Effector memory CD8-positive, alpha-beta T cell (primary cell): ENCODE measurements at regions not wholly inside any gene's neighbourhood (a gene's known extent, or its start where the extent isn't known, plus 50 kb on each side); places are given as distances from the start of the nearest gene placed in this dataset.

Experiments
- ATAC-seq: fragments of 150-1000 bp; cut with Tn5 transposase; replicated peaks from 2 replicates; pipeline ENCODE4 v1.10.0; 2021; ENCODE audit warnings: mild to moderate bottlenecking, moderate library complexity
- DNase-seq, 3 experiments: peaks; one replicate each; pipeline ENCODE4 v3.0.0; 2021
- H3K27ac Mint-ChIP-seq, 2 donors: one replicate each; pipeline ENCODE4 v1.8.0; 2022; ENCODE audit warnings: mild to moderate bottlenecking in 2 of 2, mixed read lengths in 2 of 2, moderate library complexity in 2 of 2
- H3K27me3 Mint-ChIP-seq, 2 donors: one replicate each; pipeline ENCODE4 v1.8.0; 2022; ENCODE audit warnings: mixed read lengths in 2 of 2
- H3K36me3 Mint-ChIP-seq: one replicate; pipeline ENCODE4 v1.8.0; 2022; ENCODE audit warnings: mild to moderate bottlenecking, moderate library complexity, mixed read lengths; ENCODE audit not compliant: insufficient read depth
- H3K4me1 Mint-ChIP-seq, 2 donors: one replicate each; pipeline ENCODE4 v1.8.0; 2022; ENCODE audit warnings: low read depth in 2 of 2, mixed read lengths in 2 of 2
- H3K4me3 Mint-ChIP-seq, 2 donors: one replicate each; pipeline ENCODE4 v1.8.0; 2022; ENCODE audit warnings: mild to moderate bottlenecking in 2 of 2, mixed read lengths in 2 of 2, moderate library complexity in 2 of 2
- H3K9me3 Mint-ChIP-seq, 2 donors: one replicate each; pipeline ENCODE4 v1.8.0; 2022; ENCODE audit warnings: mixed read lengths in 2 of 2

- ATAC-seq (no peak), DNase-seq (no peak)
- peaks cover 11 to 25% of the 10 kb centered on the region in 2 donors for H3K27me3 Mint-ChIP-seq
- H3K4me3 Mint-ChIP-seq: no peak overlapping the region
- no peaks in the 10 kb centered on the region for H3K4me1 Mint-ChIP-seq
- no peak overlapping the region for H3K27ac Mint-ChIP-seq
- H3K36me3 Mint-ChIP-seq: peaks cover 3% of the 10 kb centered on the region
- no peaks in the 10 kb centered on the region for H3K9me3 Mint-ChIP-seq
These were observed 57.4 kb upstream of the SASH1 start for GRCh38 chr6:148285205-148285604.

- H3K4me3 Mint-ChIP-seq: no peak overlapping the region
- H3K27me3 Mint-ChIP-seq: peaks cover 11 to 25% of the 10 kb centered on the region in 2 donors
- H3K27ac Mint-ChIP-seq: no peak overlapping the region
- H3K36me3 Mint-ChIP-seq: peaks cover 3% of the 10 kb centered on the region
- H3K9me3 Mint-ChIP-seq: no peaks in the 10 kb centered on the region
- ATAC-seq (no peak), DNase-seq (no peak)
- H3K4me1 Mint-ChIP-seq: no peaks in the 10 kb centered on the region
These were observed 56.1 kb upstream of the SASH1 start for GRCh38 chr6:148286563-148286962.

- Mint-ChIP-seq H3K4me3 (no peak overlapping the region), H3K27ac (no peak overlapping the region)
These were observed 54.9 kb upstream of the SASH1 start for GRCh38 chr6:148287623-148288333.

GRCh38 chr6:148288541-148288940 lies 54.1 kb upstream of the SASH1 start:
- peaks cover 3% of the 10 kb centered on the region for H3K36me3 Mint-ChIP-seq
- no peak overlapping the region for H3K4me3 Mint-ChIP-seq
- no peak for ATAC-seq
- no peak overlapping the region for H3K27ac Mint-ChIP-seq
- DNase-seq: no peak
- H3K27me3 Mint-ChIP-seq: peaks cover 11 to 12% of the 10 kb centered on the region in 2 donors
- no peaks in the 10 kb centered on the region for H3K9me3 Mint-ChIP-seq
- H3K4me1 Mint-ChIP-seq: no peaks in the 10 kb centered on the region

More at GRCh38 chr6:148287623-148288333, 54.9 kb upstream of the SASH1 start:
- Mint-ChIP-seq H3K27me3 (peaks cover 11 to 18% of the 10 kb centered on the region in 2 donors), H3K4me1 (no peaks in the 10 kb centered on the region), H3K9me3 (no peaks in the 10 kb centered on the region), H3K36me3 (peaks cover 3% of the 10 kb centered on the region)
- DNase-seq (no peak), ATAC-seq (no peak)

- peaks cover 3% of the 10 kb centered on the region for H3K36me3 Mint-ChIP-seq
- H3K27me3 Mint-ChIP-seq: peaks cover 11 to 12% of the 10 kb centered on the region in 2 donors
- no peak overlapping the region for H3K27ac Mint-ChIP-seq
- DNase-seq (no peak), ATAC-seq (no peak)
- no peaks in the 10 kb centered on the region for H3K9me3 Mint-ChIP-seq
- no peak overlapping the region for H3K4me3 Mint-ChIP-seq
- no peaks in the 10 kb centered on the region for H3K4me1 Mint-ChIP-seq
These were observed 53.5 kb upstream of the SASH1 start for GRCh38 chr6:148289153-148289552.

GRCh38 chr6:148291876-148292275 lies 50.8 kb upstream of the SASH1 start:
- no peaks in the 10 kb centered on the region for H3K4me1 Mint-ChIP-seq
- H3K27me3 Mint-ChIP-seq: peaks cover 17% of the 10 kb centered on the region in 2 donors
- no peak overlapping the region for H3K27ac Mint-ChIP-seq
- no peak overlapping the region for H3K4me3 Mint-ChIP-seq
- H3K9me3 Mint-ChIP-seq: peaks cover 0 to 1% of the 10 kb centered on the region in 2 donors
- ATAC-seq (no peak), DNase-seq (no peak)
- no peaks in the 10 kb centered on the region for H3K36me3 Mint-ChIP-seq
